ENCODE measurements at regions not wholly inside any gene's neighbourhood (a gene's known extent, or its start where the extent isn't known, plus 50 kb on each side); places are given as distances from the start of the nearest gene placed in this dataset.

DNA sequence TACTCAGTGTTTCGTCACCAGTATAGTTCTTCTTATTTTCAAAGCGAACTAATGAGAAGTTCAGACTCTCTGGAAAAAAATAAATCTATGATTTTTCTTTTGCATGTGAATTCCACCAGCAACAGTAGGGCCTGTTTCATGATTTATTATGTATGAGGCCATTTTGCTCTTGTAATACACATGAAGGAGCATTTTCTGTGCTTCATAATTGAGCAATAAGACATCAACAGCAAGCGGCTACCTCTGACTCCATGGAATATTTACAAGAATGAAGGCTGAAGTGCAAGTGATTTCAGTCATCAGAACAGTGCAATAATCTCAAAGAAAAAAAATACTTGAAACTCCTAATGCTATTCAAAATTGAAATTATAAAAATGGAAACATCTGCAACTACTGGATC lies 282.9 kb upstream of the EDIL3 start:
- WGBS (ENCODE audit: low lambda C conversion rate, missing lambda C conversion rate) = 94% methylated on average over 3 of the region's 3 CpGs
- H2AFZ ChIP-seq = no peak overlapping the region
- H3K27ac ChIP-seq = no peak overlapping the region
- H4K20me1 ChIP-seq (ENCODE audit: insufficient read depth, poor library complexity, severe bottlenecking) = no peaks in the 10 kb centered on the region
- H3K36me3 ChIP-seq (replicated peaks; ENCODE audit: insufficient read depth, low read depth) = no peaks in the 10 kb centered on the region
- H3K4me1 ChIP-seq (ENCODE audit: insufficient read depth) = no peaks in the 10 kb centered on the region
- H3K27me3 ChIP-seq = no peaks in the 10 kb centered on the region
- H3K4me3 ChIP-seq = no peak overlapping the region
- TF ChIP-seq EZH2phosphoT487 (IDR thresholded peaks at IDR 0.05; ENCODE audit: low read depth, severe bottlenecking, unreplicated experiment) (no peak), CTCF (IDR thresholded peaks at IDR 0.05; ENCODE audit: poor library complexity) (no peak), EZH2 (IDR thresholded peaks at IDR 0.05; ENCODE audit: borderline replicate concordance) (no peak)
- no peak overlapping the region for H3K4me2 ChIP-seq
- no peaks in the 10 kb centered on the region for H3K9me3 ChIP-seq (ENCODE audit: low read depth)
- no peak for DNase-seq (ENCODE audit: low spot score)
- no peaks in the 10 kb centered on the region for H3K79me2 ChIP-seq
- H3K9me2 ChIP-seq (replicated peaks; ENCODE audit: insufficient read depth) = no peaks in the 10 kb centered on the region

- no peaks in the 10 kb centered on the region for H3K79me2 ChIP-seq
- H3K9me3 ChIP-seq (ENCODE audit: low read depth) = no peaks in the 10 kb centered on the region
- WGBS (ENCODE audit: low lambda C conversion rate, missing lambda C conversion rate) = 63% methylated on average over 1 of the region's 1 CpG
- H3K4me2 ChIP-seq = no peak overlapping the region
- no peaks in the 10 kb centered on the region for H4K20me1 ChIP-seq (ENCODE audit: insufficient read depth, poor library complexity, severe bottlenecking)
- no peaks in the 10 kb centered on the region for H3K27me3 ChIP-seq
- no peaks in the 10 kb centered on the region for H3K9me2 ChIP-seq (replicated peaks; ENCODE audit: insufficient read depth)
- no peak for DNase-seq (ENCODE audit: low spot score)
- no peak overlapping the region for H3K27ac ChIP-seq
- no peaks in the 10 kb centered on the region for H3K4me1 ChIP-seq (ENCODE audit: insufficient read depth)
- no peak overlapping the region for H2AFZ ChIP-seq
- no peaks in the 10 kb centered on the region for H3K36me3 ChIP-seq (replicated peaks; ENCODE audit: insufficient read depth, low read depth)
- H3K4me3 ChIP-seq = no peak overlapping the region
- TF ChIP-seq CTCF (IDR thresholded peaks at IDR 0.05; ENCODE audit: poor library complexity) (no peak), EZH2 (IDR thresholded peaks at IDR 0.05; ENCODE audit: borderline replicate concordance) (no peak), EZH2phosphoT487 (IDR thresholded peaks at IDR 0.05; ENCODE audit: low read depth, severe bottlenecking, unreplicated experiment) (no peak)
These were observed 265.7 kb upstream of the EDIL3 start for GRCh38 chr5:84650429-84650828.

DNA sequence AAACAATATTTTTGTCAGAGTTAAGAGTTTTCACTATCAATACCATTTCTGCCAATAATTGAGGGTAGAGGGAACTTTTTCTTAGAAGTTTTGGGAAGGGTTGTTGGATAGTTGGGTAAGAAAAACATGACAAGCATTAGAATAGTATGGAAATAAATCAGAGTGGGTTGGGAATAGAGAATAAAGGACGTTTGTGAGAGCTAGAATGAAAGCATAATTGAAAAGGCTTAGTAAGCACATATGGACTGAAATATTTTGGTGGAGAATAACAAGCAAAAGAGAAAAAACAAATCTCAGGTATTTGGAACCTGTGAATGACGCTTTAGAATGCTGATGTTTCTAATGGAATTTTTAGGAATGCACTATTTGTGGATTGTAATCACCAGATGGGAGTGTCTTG lies 262.9 kb upstream of the EDIL3 start:
- DNase-seq (ENCODE audit: low spot score) = no peak

More for the DNA sequence above, 262.9 kb upstream of the EDIL3 start:
- no peaks in the 10 kb centered on the region for H4K20me1 ChIP-seq (ENCODE audit: insufficient read depth, poor library complexity, severe bottlenecking)
- H3K27me3 ChIP-seq = no peaks in the 10 kb centered on the region
- TF ChIP-seq CTCF (IDR thresholded peaks at IDR 0.05; ENCODE audit: poor library complexity) (no peak), EZH2phosphoT487 (IDR thresholded peaks at IDR 0.05; ENCODE audit: low read depth, severe bottlenecking, unreplicated experiment) (no peak), EZH2 (IDR thresholded peaks at IDR 0.05; ENCODE audit: borderline replicate concordance) (no peak)
- no peaks in the 10 kb centered on the region for H3K36me3 ChIP-seq (replicated peaks; ENCODE audit: insufficient read depth, low read depth)
- no peaks in the 10 kb centered on the region for H3K9me2 ChIP-seq (replicated peaks; ENCODE audit: insufficient read depth)
- H3K4me3 ChIP-seq = no peak overlapping the region
- H3K4me2 ChIP-seq = no peak overlapping the region
- H3K79me2 ChIP-seq = no peaks in the 10 kb centered on the region
- no peak overlapping the region for H2AFZ ChIP-seq
- H3K9me3 ChIP-seq (ENCODE audit: low read depth) = no peaks in the 10 kb centered on the region
- no peaks in the 10 kb centered on the region for H3K4me1 ChIP-seq (ENCODE audit: insufficient read depth)
- 79% methylated on average over 2 of the region's 2 CpGs for WGBS (ENCODE audit: low lambda C conversion rate, missing lambda C conversion rate)
- no peak overlapping the region for H3K27ac ChIP-seq

Data from hepatocyte (in vitro differentiated cells).